ENCODE measurements at regions not wholly inside any gene's neighbourhood (a gene's known extent, or its start where the extent isn't known, plus 50 kb on each side); places are given as distances from the start of the nearest gene placed in this dataset.

GRCh38 chr14:92263681-92264080 is 59.3 kb upstream of the SLC24A4 start:
- TF ChIP-seq PATZ1 (tag by site-specific recombination; IDR thresholded peaks at IDR 0.05) (no peak), ZNF24 (tag by site-specific recombination; IDR thresholded peaks at IDR 0.05) (no peak), ZNF274 (IDR thresholded peaks at IDR 0.05; ENCODE audit: low read length) (no peak), ZNF274 (tag by site-specific recombination; IDR thresholded peaks at IDR 0.05; ENCODE audit: borderline replicate concordance) (no peak), CTCF (tag by site-specific recombination; IDR thresholded peaks at IDR 0.05) (no peak), PBX3 (CRISPR knock-in tag; IDR thresholded peaks at IDR 0.05) (no peak), PRDM4 (tag by site-specific recombination; IDR thresholded peaks at IDR 0.05) (no peak)

Measured in HEK293 (cell line).